K562 (cell line): ENCODE measurements at regions not wholly inside any gene's neighbourhood (a gene's known extent, or its start where the extent isn't known, plus 50 kb on each side); places are given as distances from the start of the nearest gene placed in this dataset.
A peak's percentile ranks its signal among the peaks of the same experiment; 100 is the strongest.

ENCODE experiments used
- ATAC-seq: fragments of 200-7000 bp; cut with Tn5 transposase; 3 replicates; pipeline ENCODE4 v1.9.1; 2020; ENCODE audit warnings: moderate library complexity
- BruUV-seq: library from RNA; stranded (reverse); fragments of 400-500 nt; replicated peaks from 2 replicates; lab custom pipeline; 2021; lab: Mats Ljungman, UMichigan
- CTCF ChIA-PET: fragments of 300-600 bp; formaldehyde crosslinking; extraction: SDS; loops from one replicate; lab custom pipeline; 2021; ENCODE audit warnings: low intra/inter-chr PET ratio; lab: Yijun Ruan, JAX
- POLR2A ChIA-PET: fragments of 300-600, 350-650 bp; sonication (Branson Sonifier 250); formaldehyde crosslinking; extraction: SDS; loops from one replicate; lab custom pipeline; 2021; ENCODE audit warnings: antibody characterized with exemption, inconsistent platforms; lab: Yijun Ruan, JAX
- DNase-seq, 4 experiments: peaks; one replicate each; pipeline versions ENCODE4 v3.0.0 to v3.0.0-alpha.2; 2011 to 2018; ENCODE audit warnings: low spot score in 3 of 4, mixed read lengths in 3 of 4; ENCODE audit errors: extremely low read depth in 1 of 4
- FAIRE-seq: peaks from 2 replicates; lab custom pipeline; 2011; peaks lifted over from hg19 to GRCh38; lab: Jason Lieb, UNC
- H2AFZ ChIP-seq: 2 replicates; pipeline ENCODE4 v1.6.0; 2011; ENCODE audit warnings: low read depth, low read length, control low read depth, inconsistent platforms
- H3K27ac ChIP-seq: fragments of 200-600 bp; 3 replicates; pipeline ENCODE4 v1.8.0; 2011; ENCODE audit warnings: low read depth, mild to moderate bottlenecking, control low read depth, inconsistent platforms, low read length, moderate library complexity, mixed read lengths; ENCODE audit errors: extremely low read depth
- H3K27me3 ChIP-seq, 2 experiments: fragments of 300-600 bp in 1 of 2; 2 replicates in 1 of 2; 3 replicates in 1 of 2; pipeline versions ENCODE4 v1.6.0 to v1.8.0; 2011; ENCODE audit warnings: inconsistent platforms in 2 of 2, low read length in 2 of 2, mild to moderate bottlenecking in 1 of 2, mixed read lengths in 1 of 2, moderate library complexity in 1 of 2; ENCODE audit not compliant: control insufficient read depth in 2 of 2, insufficient read depth in 2 of 2
- H3K36me3 ChIP-seq: fragments of 300-600 bp; 3 replicates; pipeline ENCODE4 v1.8.0; 2011; ENCODE audit warnings: mild to moderate bottlenecking, low read length, inconsistent platforms; ENCODE audit not compliant: control insufficient read depth, insufficient read depth
- H3K4me1 ChIP-seq, 2 experiments: fragments of 200-600 bp in 1 of 2; replicated peaks in 1 of 2; 2 replicates in 1 of 2; 3 replicates in 1 of 2; pipeline versions ENCODE4 v1.5.1 to v1.8.0; 2011; ENCODE audit warnings: inconsistent platforms in 2 of 2, low read length in 2 of 2, mild to moderate bottlenecking in 1 of 2, mixed read lengths in 1 of 2, moderate library complexity in 1 of 2; ENCODE audit not compliant: control insufficient read depth in 2 of 2, insufficient read depth in 2 of 2
- H3K4me2 ChIP-seq: 2 replicates; pipeline ENCODE4 v1.6.1; 2011; ENCODE audit warnings: low read length, control low read depth, inconsistent platforms, mixed read lengths; ENCODE audit not compliant: insufficient read depth
- H3K4me3 ChIP-seq: fragments of 200-600 bp; sonication (generic), shearing (Covaris generic); 2 replicates; pipeline ENCODE4 v1.5.1; 2016; ENCODE audit warnings: control low read depth, inconsistent platforms
- H3K79me2 ChIP-seq: fragments of 200-600 bp; 3 replicates; pipeline ENCODE4 v1.8.0; 2011; ENCODE audit warnings: low read length, inconsistent platforms; ENCODE audit not compliant: control insufficient read depth, insufficient read depth
- H3K9ac ChIP-seq, 2 experiments: 2 replicates each; pipeline versions ENCODE4 v1.6.0 to v1.6.1; 2011; ENCODE audit warnings: low read depth in 2 of 2, low read length in 2 of 2, control low read depth in 1 of 2, inconsistent platforms in 1 of 2, mild to moderate bottlenecking in 1 of 2, mixed read lengths in 1 of 2; ENCODE audit not compliant: insufficient read depth in 1 of 2
- H3K9me1 ChIP-seq: one replicate; pipeline ENCODE4 v1.6.0; 2011; ENCODE audit warnings: inconsistent platforms, mild to moderate bottlenecking, low read length, moderate library complexity; ENCODE audit not compliant: control insufficient read depth, insufficient read depth
- H3K9me3 ChIP-seq: replicated peaks from 2 replicates; pipeline ENCODE4 v1.5.1; 2011; ENCODE audit warnings: low read depth, low read length, inconsistent platforms; ENCODE audit not compliant: control insufficient read depth, insufficient read depth
- H4K20me1 ChIP-seq: replicated peaks from 2 replicates; pipeline ENCODE4 v1.6.1; 2011; ENCODE audit warnings: low read length, inconsistent platforms, mixed read lengths; ENCODE audit not compliant: control insufficient read depth, insufficient read depth
- ARHGAP35 ChIP-seq: fragments of 450-650 bp; IDR thresholded peaks from 2 replicates; pipeline ENCODE4 v1.6.1; 2018; ENCODE audit not compliant: partially characterized antibody
- CBFA2T2 ChIP-seq: fragments of 450-650 bp; conservative IDR thresholded peaks from 2 replicates; pipeline ENCODE4 v1.6.1; 2017; ENCODE audit warnings: mild to moderate bottlenecking
- CBFB ChIP-seq: sonication (generic); formaldehyde crosslinking; IDR thresholded peaks from 2 replicates; pipeline ENCODE4 v1.4.0; 2020; ENCODE audit warnings: mild to moderate bottlenecking, missing genetic modification reagents
- FOXA3 ChIP-seq, 2 experiments: fragments of 450-650 bp in 1 of 2; sonication (generic) in 1 of 2; formaldehyde crosslinking; IDR thresholded peaks in 1 of 2; conservative IDR thresholded peaks in 1 of 2; 2 replicates each; pipeline versions ENCODE4 v1.4.0 to v1.8.0; 2020 to 2022; ENCODE audit warnings: mild to moderate bottlenecking in 2 of 2, missing genetic modification reagents in 1 of 2
- GATA2 ChIP-seq: sonication (generic); formaldehyde crosslinking; IDR thresholded peaks from 2 replicates; pipeline ENCODE4 v1.4.0; 2020; ENCODE audit warnings: mild to moderate bottlenecking, missing genetic modification reagents
- HDAC8 ChIP-seq: fragments of 450-650 bp; IDR thresholded peaks from 2 replicates; pipeline ENCODE4 v1.6.1; 2016; ENCODE audit warnings: mild to moderate bottlenecking, missing genetic modification characterization, moderate library complexity, missing compliant biosample characterization
- IRF2 ChIP-seq: sonication (generic); formaldehyde crosslinking; IDR thresholded peaks from 2 replicates; pipeline ENCODE4 v1.8.1; 2022; ENCODE audit warnings: mild to moderate bottlenecking, missing genetic modification reagents
- KDM1A ChIP-seq, 2 experiments: fragments of 450-650 bp; IDR thresholded peaks; 2 replicates each; pipeline ENCODE4 v1.6.1; 2016; ENCODE audit warnings: mild to moderate bottlenecking in 2 of 2
- MAFF ChIP-seq: IDR thresholded peaks from 2 replicates; pipeline ENCODE4 v1.6.1; 2012; ENCODE audit warnings: low read length, improper control_type of control experiment
- NR2C1 ChIP-seq, 2 experiments: fragments of 450-650 bp; IDR thresholded peaks; 2 replicates each; pipeline ENCODE4 v1.6.1; 2017; ENCODE audit warnings: mild to moderate bottlenecking in 2 of 2, antibody characterized with exemption in 1 of 2, inconsistent platforms in 1 of 2, missing compliant biosample characterization in 1 of 2, missing genetic modification characterization in 1 of 2
- NR2C2 ChIP-seq, 2 experiments: fragments of 200-800 bp in 1 of 2; sonication (Bioruptor generic) in 1 of 2; sonication (generic) in 1 of 2; formaldehyde crosslinking in 1 of 2; IDR thresholded peaks; 2 replicates each; pipeline versions ENCODE4 v1.6.1 to v1.8.0; 2016 to 2022; ENCODE audit warnings: mild to moderate bottlenecking in 1 of 2, missing compliant biosample characterization in 1 of 2, missing genetic modification characterization in 1 of 2, missing genetic modification reagents in 1 of 2
- PRPF4 ChIP-seq: fragments of 200-400 bp; formaldehyde crosslinking; IDR thresholded peaks from one replicate; pipeline ENCODE4 v1.6.1; 2017; ENCODE audit warnings: low read length, low read depth, mild to moderate bottlenecking; ENCODE audit not compliant: insufficient read depth, poor library complexity, severe bottlenecking
- RCOR1 ChIP-seq, 2 experiments: IDR thresholded peaks; 2 replicates each; pipeline ENCODE4 v1.6.1; 2012; ENCODE audit warnings: low read depth in 2 of 2, low read length in 2 of 2, borderline replicate concordance in 1 of 2, improper control_type of control experiment in 1 of 2
- SAP30 ChIP-seq: fragments of 200-600 bp; sonication (generic); IDR thresholded peaks from 2 replicates; pipeline ENCODE4 v1.6.1; 2012; ENCODE audit warnings: borderline replicate concordance, low read depth, mild to moderate bottlenecking, moderate library complexity, low read length, control low read depth, inconsistent platforms; ENCODE audit not compliant: insufficient read depth, poor library complexity, severe bottlenecking
- SLC30A9 ChIP-seq: fragments of 250-450 bp; sonication (Bioruptor Pico); IDR thresholded peaks from 2 replicates; pipeline ENCODE4 v1.8.0; 2022; ENCODE audit warnings: mild to moderate bottlenecking, moderate library complexity
- STAT5A ChIP-seq: IDR thresholded peaks from 2 replicates; pipeline ENCODE4 v1.6.1; 2012; ENCODE audit warnings: low read length, inconsistent platforms, borderline replicate concordance
- ZFP1 ChIP-seq: fragments of 450-650 bp; formaldehyde crosslinking; IDR thresholded peaks from 2 replicates; pipeline ENCODE4 v1.4.0; 2020; ENCODE audit warnings: mild to moderate bottlenecking, mixed read lengths
- ZNF274 ChIP-seq: IDR thresholded peaks from 2 replicates; pipeline ENCODE4 v1.6.1; 2011; ENCODE audit warnings: low read depth, mild to moderate bottlenecking, low read length, moderate library complexity, borderline replicate concordance
- ZNF3 ChIP-seq: fragments of 250-450 bp; sonication (Bioruptor Pico); IDR thresholded peaks from 2 replicates; pipeline ENCODE4 v1.5.0; 2021; ENCODE audit warnings: mild to moderate bottlenecking, moderate library complexity
- ZNF316 ChIP-seq: fragments of 450-650 bp; IDR thresholded peaks from 2 replicates; pipeline ENCODE4 v1.6.1; 2016
- ZNF354B ChIP-seq: fragments of 250-450 bp; sonication (Bioruptor Pico); IDR thresholded peaks from 2 replicates; pipeline ENCODE4 v1.4.0; 2020
- WGBS: fragments of 100-300 bp; shearing (Covaris generic); methylation state at CpG from one replicate; pipeline ENCODE4 v1.1.6; 2016; ENCODE audit warnings: low coverage, mixed read lengths; ENCODE audit not compliant: insufficient coverage; ENCODE audit errors: missing lambda C conversion rate; 5-methylcytosine and 5-hydroxymethylcytosine counted together
- in situ Hi-C: fragments of 300-500 bp; cut with MboI; formaldehyde crosslinking; loops from 4 replicates; pipeline ENCODE4 v1.15.0; 2018; ENCODE audit warnings: inconsistent platforms, mixed read lengths
- intact Hi-C: fragments of 100-400 bp; cut with micrococcal nuclease; formaldehyde crosslinking; loops from 2 replicates; pipeline ENCODE4 v1.14.2; 2022
- TF ChIP-seq, protein P1 (sequence below): fragments of 250-450 bp; sonication (Bioruptor Pico); IDR thresholded peaks from 2 replicates; pipeline ENCODE4 v1.8.0; 2022; ENCODE audit warnings: inconsistent platforms, mild to moderate bottlenecking, moderate library complexity, borderline replicate concordance

DNA sequence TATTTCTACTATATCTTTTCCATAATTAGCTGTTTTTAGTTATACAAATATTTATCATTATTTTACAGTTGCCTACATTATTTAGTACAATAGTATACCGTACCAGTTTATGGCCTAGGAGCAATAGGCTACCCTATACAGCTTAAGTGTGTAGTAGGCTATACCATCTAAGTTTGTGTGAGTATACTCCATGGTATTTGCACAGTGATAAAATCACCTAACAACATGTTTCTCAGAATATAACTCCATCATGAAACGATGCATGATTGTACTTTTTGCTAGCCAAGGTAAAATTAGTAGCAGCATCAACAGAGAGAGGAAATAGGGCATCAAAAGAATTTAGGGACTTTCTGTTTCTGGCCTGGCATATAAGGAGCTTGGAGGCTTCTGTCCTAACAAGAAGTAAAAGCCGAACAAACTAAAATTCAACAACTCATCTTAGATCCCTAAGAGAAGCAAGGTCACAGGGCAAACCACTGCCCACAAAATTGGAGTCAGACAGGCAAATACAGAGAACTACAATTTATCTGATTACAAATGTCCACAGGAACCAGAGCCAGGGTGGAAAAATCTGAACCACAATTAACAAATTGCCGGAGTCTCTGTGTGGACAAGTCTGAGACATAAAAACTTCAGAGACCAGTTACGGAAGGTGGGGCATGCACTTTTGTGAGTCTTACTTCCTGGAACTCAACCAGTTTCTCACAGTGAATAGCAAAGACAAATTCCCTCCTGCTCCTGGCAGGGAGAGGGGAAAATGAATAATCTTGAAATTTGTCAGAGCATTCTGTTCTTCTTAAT, 671.4 kb downstream of the RFPL4B start:
- no peak overlapping the region for H3K27ac ChIP-seq
- no peak overlapping the region for H3K4me3 ChIP-seq
- no peaks in the 10 kb centered on the region for H4K20me1 ChIP-seq
- H3K79me2 ChIP-seq: no peaks in the 10 kb centered on the region
- peak overlapping the region; percentile 58; the same call in 1 of the 2 replicates for H2AFZ ChIP-seq
- intact Hi-C loops: no loop called here
- no peaks in the 10 kb centered on the region for H3K36me3 ChIP-seq
- no peaks in the 10 kb centered on the region for H3K9me3 ChIP-seq
- BruUV-seq: no TSS peak
- no peak overlapping the region for H3K9ac ChIP-seq
- peak; percentile 48 for ATAC-seq
- DNase-seq: peak in 1 of 4 experiments; percentile 11
- FAIRE-seq: peak; percentile 26
- ChIA-PET CTCF (no interaction called here), POLR2A (no interaction called here)
- H3K9me1 ChIP-seq: no peaks in the 10 kb centered on the region
- no peaks in the 10 kb centered on the region; a peak in 1 of 5 replicates for H3K4me1 ChIP-seq
- in situ Hi-C loops: no loop called here
- no peak overlapping the region for H3K4me2 ChIP-seq
- H3K27me3 ChIP-seq: no peaks in the 10 kb centered on the region
- WGBS: 7% methylated on average over 5 of the region's 5 CpGs
- TF ChIP-seq ZNF316 (no peak), CBFA2T2 (no peak), GATA2 (CRISPR knock-in tag) (no peak), CBFB (CRISPR knock-in tag) (no peak), ZNF274 (no peak), FOXA3 (CRISPR knock-in tag; conservative IDR thresholded peaks at IDR 0.05 in 1 of 2, IDR thresholded peaks at IDR 0.05 in 1 of 2) (0 out of 4 replicates have a peak, but pooled peaks of 1 of the 2 experiments have one; percentile 23), ARHGAP35 (no peak), STAT5A (no peak), RCOR1 (IDR thresholded peaks at IDR 0.05; ENCODE audit: borderline replicate concordance in 1 of 2, low read depth in 2 of 2, low read length in 2 of 2) (0 out of 4 replicates have a peak, but pooled peaks of 1 of the 2 experiments have one; percentile 42), KDM1A (IDR thresholded peaks at IDR 0.05) (peak; percentile 57 to 67; a peak in 2 of 4 replicates), SLC30A9 (CRISPR knock-in tag) (no peak), ZFP1 (CRISPR knock-in tag) (no peak), HDAC8 (tag) (no peak), SAP30 (no peak), ZNF354B (CRISPR knock-in tag) (no peak), IRF2 (no peak), MAFF (no peak), NR2C2 (CRISPR knock-in tag; IDR thresholded peaks at IDR 0.05) (no peak), NR2C2 (tag; IDR thresholded peaks at IDR 0.05) (peak; percentile 42; the same call in 1 of the 2 replicates), NR2C1 (IDR thresholded peaks at IDR 0.05) (no peak), NR2C1 (tag; IDR thresholded peaks at IDR 0.05) (0 out of 2 replicates have a peak, but pooled peaks have one; percentile 21), ZNF3 (CRISPR knock-in tag) (no peak), PRPF4 (no peak)
- TF ChIP-seq, protein P1, sequence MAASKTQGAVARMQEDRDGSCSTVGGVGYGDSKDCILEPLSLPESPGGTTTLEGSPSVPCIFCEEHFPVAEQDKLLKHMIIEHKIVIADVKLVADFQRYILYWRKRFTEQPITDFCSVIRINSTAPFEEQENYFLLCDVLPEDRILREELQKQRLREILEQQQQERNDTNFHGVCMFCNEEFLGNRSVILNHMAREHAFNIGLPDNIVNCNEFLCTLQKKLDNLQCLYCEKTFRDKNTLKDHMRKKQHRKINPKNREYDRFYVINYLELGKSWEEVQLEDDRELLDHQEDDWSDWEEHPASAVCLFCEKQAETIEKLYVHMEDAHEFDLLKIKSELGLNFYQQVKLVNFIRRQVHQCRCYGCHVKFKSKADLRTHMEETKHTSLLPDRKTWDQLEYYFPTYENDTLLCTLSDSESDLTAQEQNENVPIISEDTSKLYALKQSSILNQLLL (CRISPR knock-in tag): no peak
